ENCODE measurements at regions not wholly inside any gene's neighbourhood (a gene's known extent, or its start where the extent isn't known, plus 50 kb on each side); places are given as distances from the start of the nearest gene placed in this dataset.

DNA sequence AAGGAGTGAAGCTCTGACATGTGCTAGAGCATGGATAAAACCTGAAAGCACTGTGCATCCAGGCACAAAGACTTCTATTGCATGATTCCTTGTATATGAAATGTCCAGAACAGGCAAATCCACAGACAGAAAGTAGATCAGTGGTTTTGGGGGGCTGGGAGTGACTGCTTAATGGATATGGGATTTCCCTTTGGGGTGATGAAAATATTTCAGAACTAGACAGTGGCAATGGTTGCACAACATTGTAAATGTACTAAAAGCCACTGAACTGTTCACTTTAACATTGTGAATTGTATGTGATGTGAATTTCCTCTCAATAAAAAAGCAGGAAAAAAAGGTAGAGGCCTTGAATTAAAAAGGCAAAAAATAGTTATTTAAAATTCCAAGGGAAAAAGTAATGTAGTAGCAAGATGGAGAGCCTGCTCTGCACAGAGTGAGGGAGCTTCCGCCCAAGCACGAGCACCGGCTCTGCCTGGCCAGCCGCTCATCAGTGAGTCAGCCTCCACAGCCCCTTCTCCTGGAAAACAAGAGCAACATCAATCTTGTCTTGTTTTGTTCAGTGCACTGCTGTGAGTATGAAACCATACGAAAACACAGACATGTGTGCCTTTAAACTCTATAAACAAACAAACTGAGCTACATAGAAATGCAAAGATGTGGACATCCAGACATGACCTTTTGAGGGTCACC lies 74.6 kb upstream of the THBS2 start:
- no peak for TF ChIP-seq FOXK2 (IDR thresholded peaks at IDR 0.05)
- no peak for TF ChIP-seq CTBP1 (IDR thresholded peaks at IDR 0.05; ENCODE audit: borderline replicate concordance)
- no peak for TF ChIP-seq TARDBP (IDR thresholded peaks at IDR 0.05)
- TF ChIP-seq ARNT (IDR thresholded peaks at IDR 0.05): no peak
- TF ChIP-seq LEF1 (IDR thresholded peaks at IDR 0.05; ENCODE audit: borderline replicate concordance): no peak
- no peak for TF ChIP-seq ELF4 (IDR thresholded peaks at IDR 0.05)
- no peak for TF ChIP-seq SUZ12 (IDR thresholded peaks at IDR 0.05)
- no peak for TF ChIP-seq ZNF384 (IDR thresholded peaks at IDR 0.05)
- TF ChIP-seq SP1 (IDR thresholded peaks at IDR 0.05): no peak
- no peak for TF ChIP-seq BHLHE40 (IDR thresholded peaks at IDR 0.05; ENCODE audit: borderline replicate concordance)
- no peak for TF ChIP-seq NFRKB (IDR thresholded peaks at IDR 0.05)
- TF ChIP-seq, protein P1, sequence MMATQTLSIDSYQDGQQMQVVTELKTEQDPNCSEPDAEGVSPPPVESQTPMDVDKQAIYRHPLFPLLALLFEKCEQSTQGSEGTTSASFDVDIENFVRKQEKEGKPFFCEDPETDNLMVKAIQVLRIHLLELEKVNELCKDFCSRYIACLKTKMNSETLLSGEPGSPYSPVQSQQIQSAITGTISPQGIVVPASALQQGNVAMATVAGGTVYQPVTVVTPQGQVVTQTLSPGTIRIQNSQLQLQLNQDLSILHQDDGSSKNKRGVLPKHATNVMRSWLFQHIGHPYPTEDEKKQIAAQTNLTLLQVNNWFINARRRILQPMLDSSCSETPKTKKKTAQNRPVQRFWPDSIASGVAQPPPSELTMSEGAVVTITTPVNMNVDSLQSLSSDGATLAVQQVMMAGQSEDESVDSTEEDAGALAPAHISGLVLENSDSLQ (IDR thresholded peaks at IDR 0.05): no peak
- no peak for TF ChIP-seq FOXM1 (IDR thresholded peaks at IDR 0.05; ENCODE audit: borderline replicate concordance)
- no peak for TF ChIP-seq FOXA1 (IDR thresholded peaks at IDR 0.05)
- no peak for TF ChIP-seq HDGF (IDR thresholded peaks at IDR 0.05; ENCODE audit: borderline replicate concordance)
- no peak for TF ChIP-seq L3MBTL2 (conservative IDR thresholded peaks at IDR 0.05)
- DNase-seq (ENCODE audit: extremely low spot score): no peak
- CTCF ChIA-PET: no interaction called here
- POLR2A ChIA-PET: no interaction called here

DNA sequence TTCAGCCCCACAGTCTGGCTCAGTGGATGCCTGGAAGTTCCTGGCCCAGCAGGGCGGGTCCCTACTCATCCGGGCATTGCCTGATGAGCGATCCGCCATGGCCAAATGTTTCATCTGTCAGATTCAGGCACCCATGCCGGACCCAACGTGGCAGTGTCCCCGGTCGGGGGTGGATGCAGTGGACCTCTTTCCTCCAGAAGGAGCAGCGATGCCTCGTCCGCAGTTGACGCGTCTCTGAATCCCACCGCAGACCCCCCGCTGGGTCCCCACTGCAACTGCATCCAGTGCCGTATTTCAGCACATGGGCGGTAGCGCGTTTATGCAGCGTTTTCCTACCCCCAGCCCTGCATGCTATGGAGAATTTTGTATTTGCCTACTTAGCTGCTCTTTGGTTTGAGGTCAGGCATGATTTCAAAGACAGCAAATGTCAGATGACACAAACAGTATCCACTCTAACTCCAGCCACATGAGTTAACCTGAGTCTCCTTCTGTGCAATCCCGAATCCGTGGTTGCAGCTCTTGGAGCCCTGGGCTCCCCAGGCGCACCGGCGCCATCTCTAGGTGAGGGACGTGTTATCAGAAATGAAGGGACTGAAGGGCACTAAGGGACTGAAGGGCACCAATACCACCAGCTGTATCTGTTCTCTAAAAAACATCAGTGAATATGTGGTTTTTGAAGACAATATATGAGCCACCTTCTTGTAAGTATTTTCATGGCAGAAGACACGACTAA lies 72.6 kb upstream of the THBS2 start:
- POLR2A ChIA-PET: no interaction called here
- CTCF ChIA-PET: no interaction called here
- peak; percentile 48 for DNase-seq (ENCODE audit: extremely low spot score)
- no peak for TF ChIP-seq FOXK2 (IDR thresholded peaks at IDR 0.05)
- no peak for TF ChIP-seq L3MBTL2 (conservative IDR thresholded peaks at IDR 0.05)
- no peak for TF ChIP-seq FOXA1 (IDR thresholded peaks at IDR 0.05)
- no peak for TF ChIP-seq HDGF (IDR thresholded peaks at IDR 0.05; ENCODE audit: borderline replicate concordance)
- TF ChIP-seq SP1 (IDR thresholded peaks at IDR 0.05): no peak
- no peak for TF ChIP-seq CTBP1 (IDR thresholded peaks at IDR 0.05; ENCODE audit: borderline replicate concordance)
- TF ChIP-seq BHLHE40 (IDR thresholded peaks at IDR 0.05; ENCODE audit: borderline replicate concordance): no peak
- no peak for TF ChIP-seq LEF1 (IDR thresholded peaks at IDR 0.05; ENCODE audit: borderline replicate concordance)
- TF ChIP-seq ARNT (IDR thresholded peaks at IDR 0.05): no peak
- TF ChIP-seq TARDBP (IDR thresholded peaks at IDR 0.05): no peak
- no peak for TF ChIP-seq FOXM1 (IDR thresholded peaks at IDR 0.05; ENCODE audit: borderline replicate concordance)
- TF ChIP-seq, protein P1 (IDR thresholded peaks at IDR 0.05): no peak
- TF ChIP-seq ZNF384 (IDR thresholded peaks at IDR 0.05): no peak
- no peak for TF ChIP-seq SUZ12 (IDR thresholded peaks at IDR 0.05)

DNA sequence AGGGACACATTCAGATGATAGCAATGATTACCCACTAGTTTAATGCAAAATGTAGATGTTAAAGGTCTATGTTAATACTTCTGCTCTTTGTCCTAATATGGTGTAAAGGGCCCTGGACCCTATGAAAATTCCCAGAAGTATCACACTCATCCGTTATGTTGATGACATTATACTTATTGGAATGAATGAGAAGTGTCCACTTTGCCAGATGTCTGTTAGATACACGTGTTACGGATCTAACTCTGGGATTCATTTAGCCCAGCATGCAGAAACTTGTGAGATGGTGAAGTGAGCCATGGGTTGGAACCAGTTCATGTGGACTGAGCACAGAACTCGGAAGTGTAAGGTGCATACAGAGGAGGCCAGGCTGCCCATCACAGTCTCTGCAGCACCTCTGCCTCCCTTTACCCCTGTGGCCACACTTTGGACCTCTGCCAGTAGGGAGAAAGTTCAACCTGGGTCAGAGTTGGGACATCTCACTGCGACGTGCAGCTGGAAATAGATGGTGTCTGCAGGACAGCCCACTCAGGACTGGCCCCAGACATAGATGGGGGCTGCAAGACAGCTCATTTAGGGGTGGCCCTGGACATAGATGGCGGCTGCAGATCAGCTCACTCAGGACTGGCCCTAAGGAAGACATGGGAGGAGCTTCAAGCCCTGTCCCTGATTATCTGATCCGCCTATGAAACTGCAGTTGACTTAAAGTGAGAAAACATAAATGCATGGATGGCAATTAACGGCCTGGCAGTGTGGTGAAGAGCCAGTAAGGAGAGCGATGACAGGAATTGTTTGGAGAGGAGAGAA lies 71.2 kb upstream of the THBS2 start:
- CTCF ChIA-PET: no interaction called here

DNA sequence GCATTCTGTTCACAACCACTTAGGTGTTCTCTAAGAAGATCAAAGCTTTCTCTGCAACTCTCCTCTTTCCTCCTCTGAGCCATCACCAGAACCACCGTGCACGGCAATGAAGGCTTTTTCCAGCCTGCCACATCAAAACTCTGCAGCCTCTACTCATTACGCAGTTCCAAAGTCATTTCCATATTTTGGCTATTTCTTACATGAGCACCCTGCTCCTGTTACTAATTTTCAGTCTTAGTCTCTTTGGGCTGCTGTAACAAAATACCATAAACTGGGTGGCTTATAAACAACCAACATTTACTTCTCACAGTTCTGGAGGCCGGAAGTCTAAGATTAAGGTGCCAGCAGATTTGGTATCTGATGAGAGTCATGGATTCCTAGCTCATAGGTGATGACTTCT lies 70.4 kb upstream of the THBS2 start:
- ChIA-PET POLR2A (no interaction called here), CTCF (no interaction called here)
- no peak for TF ChIP-seq SUZ12 (IDR thresholded peaks at IDR 0.05)
- no peak for TF ChIP-seq ZNF384 (IDR thresholded peaks at IDR 0.05)
- TF ChIP-seq, protein P1 (IDR thresholded peaks at IDR 0.05): no peak
- no peak for TF ChIP-seq ARNT (IDR thresholded peaks at IDR 0.05)
- no peak for TF ChIP-seq L3MBTL2 (conservative IDR thresholded peaks at IDR 0.05)
- TF ChIP-seq BHLHE40 (IDR thresholded peaks at IDR 0.05; ENCODE audit: borderline replicate concordance): no peak
- no peak for TF ChIP-seq TARDBP (IDR thresholded peaks at IDR 0.05)
- DNase-seq (ENCODE audit: extremely low spot score): no peak

More for the DNA sequence above, 71.2 kb upstream of the THBS2 start:
- TF ChIP-seq ELF4 (IDR thresholded peaks at IDR 0.05): no peak
- TF ChIP-seq FOXM1 (IDR thresholded peaks at IDR 0.05; ENCODE audit: borderline replicate concordance): no peak
- TF ChIP-seq LEF1 (IDR thresholded peaks at IDR 0.05; ENCODE audit: borderline replicate concordance): no peak
- no peak for TF ChIP-seq NFRKB (IDR thresholded peaks at IDR 0.05)
- TF ChIP-seq ARNT (IDR thresholded peaks at IDR 0.05): no peak
- TF ChIP-seq HDGF (IDR thresholded peaks at IDR 0.05; ENCODE audit: borderline replicate concordance): no peak
- no peak for TF ChIP-seq SP1 (IDR thresholded peaks at IDR 0.05)
- no peak for TF ChIP-seq FOXK2 (IDR thresholded peaks at IDR 0.05)
- no peak for TF ChIP-seq SUZ12 (IDR thresholded peaks at IDR 0.05)
- no peak for TF ChIP-seq BHLHE40 (IDR thresholded peaks at IDR 0.05; ENCODE audit: borderline replicate concordance)
- TF ChIP-seq, protein P1 (IDR thresholded peaks at IDR 0.05): no peak
- TF ChIP-seq TARDBP (IDR thresholded peaks at IDR 0.05): no peak
- TF ChIP-seq ZNF384 (IDR thresholded peaks at IDR 0.05): no peak
- no peak for TF ChIP-seq CTBP1 (IDR thresholded peaks at IDR 0.05; ENCODE audit: borderline replicate concordance)
- TF ChIP-seq FOXA1 (IDR thresholded peaks at IDR 0.05): no peak
- TF ChIP-seq L3MBTL2 (conservative IDR thresholded peaks at IDR 0.05): no peak
- POLR2A ChIA-PET: no interaction called here
- no peak for DNase-seq (ENCODE audit: extremely low spot score)
